Activated CD4-positive, alpha-beta T cell treated with anti-CD3 and anti-CD28 coated beads, Interleukin-2, amount 10 ng/mL, durations not matched to agents 24 days and 14 days (primary cell): ENCODE measurements at regions not wholly inside any gene's neighbourhood (a gene's known extent, or its start where the extent isn't known, plus 50 kb on each side); places are given as distances from the start of the nearest gene placed in this dataset.

Source experiments
- DNase-seq: peaks from one replicate; pipeline ENCODE4 v3.0.0; 2022
- H3K27ac Mint-ChIP-seq: one replicate; pipeline ENCODE4 v1.8.0; 2022; ENCODE audit warnings: mild to moderate bottlenecking, mixed read lengths
- H3K27me3 Mint-ChIP-seq: one replicate; pipeline ENCODE4 v1.8.0; 2022; ENCODE audit warnings: mixed read lengths
- H3K36me3 Mint-ChIP-seq: one replicate; pipeline ENCODE4 v1.8.0; 2022; ENCODE audit warnings: low read depth, mild to moderate bottlenecking, mixed read lengths
- H3K4me1 Mint-ChIP-seq: one replicate; pipeline ENCODE4 v1.8.0; 2021; ENCODE audit warnings: mixed read lengths
- H3K4me3 Mint-ChIP-seq: one replicate; pipeline ENCODE4 v1.8.0; 2022; ENCODE audit warnings: mild to moderate bottlenecking, moderate library complexity, mixed read lengths
- H3K9me3 Mint-ChIP-seq: one replicate; pipeline ENCODE4 v1.8.0; 2021; ENCODE audit warnings: mixed read lengths
- intact Hi-C: fragments of 100-400 bp; cut with micrococcal nuclease; formaldehyde crosslinking; loops from one replicate; pipeline ENCODE4 v1.15.1; 2023

- Mint-ChIP-seq H3K27me3 (no peaks in the 10 kb centered on the region), H3K9me3 (no peaks in the 10 kb centered on the region), H3K27ac (no peak overlapping the region), H3K4me3 (no peak overlapping the region), H3K36me3 (no peaks in the 10 kb centered on the region), H3K4me1 (no peaks in the 10 kb centered on the region)
- intact Hi-C loops = no loop called here
- no peak for DNase-seq
These were observed 209.3 kb upstream of the CTBP2 start for GRCh38 chr10:125369382-125370326.

- no peaks in the 10 kb centered on the region for H3K27me3 Mint-ChIP-seq
- no peak overlapping the region for H3K4me3 Mint-ChIP-seq
- intact Hi-C loops = no loop called here
- no peaks in the 10 kb centered on the region for H3K9me3 Mint-ChIP-seq
- H3K27ac Mint-ChIP-seq = no peak overlapping the region
- no peak for DNase-seq
- H3K4me1 Mint-ChIP-seq = no peaks in the 10 kb centered on the region
- H3K36me3 Mint-ChIP-seq = no peaks in the 10 kb centered on the region
These were observed 207.8 kb upstream of the CTBP2 start for GRCh38 chr10:125368146-125368545.

- H3K27me3 Mint-ChIP-seq = no peaks in the 10 kb centered on the region
These were observed 203.4 kb upstream of the CTBP2 start for GRCh38 chr10:125363791-125364190.

DNA sequence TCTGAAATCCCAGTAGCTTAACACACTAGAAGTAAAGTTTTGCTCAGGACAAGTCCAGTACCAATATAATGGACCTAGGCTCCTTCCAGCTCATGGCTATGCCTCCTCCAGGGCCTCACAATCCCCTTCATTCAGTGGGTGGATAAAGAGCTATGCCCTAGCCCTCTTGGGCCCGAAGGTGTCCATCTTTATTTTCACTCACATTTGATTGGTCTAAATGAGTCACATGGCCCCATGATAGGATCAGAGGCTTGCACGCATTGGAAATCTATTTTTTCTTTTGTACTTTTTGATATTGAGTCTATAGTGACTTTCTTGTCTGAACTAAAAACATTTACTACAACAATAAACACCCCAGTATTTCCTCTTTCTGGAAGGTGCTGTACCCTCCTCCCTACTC is 202.6 kb upstream of the CTBP2 start:
- Mint-ChIP-seq H3K4me3 (no peak overlapping the region), H3K27ac (no peak overlapping the region), H3K4me1 (no peaks in the 10 kb centered on the region), H3K9me3 (no peaks in the 10 kb centered on the region), H3K27me3 (no peaks in the 10 kb centered on the region), H3K36me3 (no peaks in the 10 kb centered on the region)
- DNase-seq = no peak
- intact Hi-C loops = no loop called here

More at GRCh38 chr10:125363791-125364190, 203.4 kb upstream of the CTBP2 start:
- Mint-ChIP-seq H3K27ac (no peak overlapping the region), H3K4me3 (no peak overlapping the region), H3K9me3 (no peaks in the 10 kb centered on the region), H3K4me1 (no peaks in the 10 kb centered on the region), H3K36me3 (no peaks in the 10 kb centered on the region)
- DNase-seq = no peak
- intact Hi-C loops = no loop called here

- Mint-ChIP-seq H3K27ac (no peak overlapping the region), H3K9me3 (no peaks in the 10 kb centered on the region), H3K27me3 (no peaks in the 10 kb centered on the region), H3K4me3 (no peak overlapping the region), H3K4me1 (no peaks in the 10 kb centered on the region), H3K36me3 (no peaks in the 10 kb centered on the region)
- intact Hi-C loops = no loop called here
- DNase-seq = no peak
These were observed 199.0 kb upstream of the CTBP2 start for GRCh38 chr10:125359401-125359800.

- intact Hi-C loops = no loop called here
- H3K27me3 Mint-ChIP-seq = no peaks in the 10 kb centered on the region
- no peak overlapping the region for H3K27ac Mint-ChIP-seq
- H3K4me3 Mint-ChIP-seq = no peak overlapping the region
- no peaks in the 10 kb centered on the region for H3K9me3 Mint-ChIP-seq
- H3K36me3 Mint-ChIP-seq = no peaks in the 10 kb centered on the region
- H3K4me1 Mint-ChIP-seq = no peaks in the 10 kb centered on the region
- DNase-seq = no peak
These were observed 195.3 kb upstream of the CTBP2 start for GRCh38 chr10:125355657-125356056.

GRCh38 chr10:125350519-125350918 is 190.2 kb upstream of the CTBP2 start:
- intact Hi-C loops = no loop called here
- Mint-ChIP-seq H3K4me1 (no peaks in the 10 kb centered on the region), H3K4me3 (no peak overlapping the region), H3K36me3 (no peaks in the 10 kb centered on the region), H3K9me3 (no peaks in the 10 kb centered on the region), H3K27ac (no peak overlapping the region), H3K27me3 (no peaks in the 10 kb centered on the region)
- no peak for DNase-seq

GRCh38 chr10:125348536-125348935 is 188.2 kb upstream of the CTBP2 start:
- Mint-ChIP-seq H3K4me1 (no peaks in the 10 kb centered on the region), H3K27ac (no peak overlapping the region), H3K4me3 (no peak overlapping the region), H3K36me3 (no peaks in the 10 kb centered on the region), H3K27me3 (no peaks in the 10 kb centered on the region), H3K9me3 (no peaks in the 10 kb centered on the region)
- DNase-seq = no peak
- intact Hi-C loops = no loop called here

- H3K4me1 Mint-ChIP-seq = no peaks in the 10 kb centered on the region
- H3K36me3 Mint-ChIP-seq = no peaks in the 10 kb centered on the region
- DNase-seq = no peak
- H3K4me3 Mint-ChIP-seq = no peak overlapping the region
- no peak overlapping the region for H3K27ac Mint-ChIP-seq
- H3K27me3 Mint-ChIP-seq = no peaks in the 10 kb centered on the region
- H3K9me3 Mint-ChIP-seq = no peaks in the 10 kb centered on the region
- intact Hi-C loops = no loop called here
These were observed 184.3 kb upstream of the CTBP2 start for GRCh38 chr10:125344573-125345171.

DNA sequence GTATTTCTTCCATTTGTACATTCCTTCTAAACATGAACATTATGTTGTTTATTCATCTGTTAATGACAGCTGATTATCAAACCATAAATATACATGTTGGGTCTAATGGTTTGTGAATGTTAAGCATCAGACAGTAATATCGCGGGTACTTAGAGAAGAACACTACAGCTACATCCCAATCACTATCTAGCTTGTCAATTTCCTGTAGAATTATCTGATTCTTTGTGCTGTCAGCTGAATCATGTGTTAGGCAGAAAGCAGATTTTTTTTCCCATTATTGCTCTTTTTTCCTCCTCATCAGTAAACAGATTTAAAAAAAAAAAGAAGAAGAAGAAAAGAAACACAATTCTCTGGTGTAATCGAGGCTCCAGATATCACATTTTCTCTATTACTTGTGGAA is 183.6 kb upstream of the CTBP2 start:
- H3K9me3 Mint-ChIP-seq = no peaks in the 10 kb centered on the region
- no peaks in the 10 kb centered on the region for H3K4me1 Mint-ChIP-seq
- DNase-seq = no peak
- H3K36me3 Mint-ChIP-seq = no peaks in the 10 kb centered on the region
- intact Hi-C loops = no loop called here
- no peaks in the 10 kb centered on the region for H3K27me3 Mint-ChIP-seq
- no peak overlapping the region for H3K4me3 Mint-ChIP-seq
- no peak overlapping the region for H3K27ac Mint-ChIP-seq

DNA sequence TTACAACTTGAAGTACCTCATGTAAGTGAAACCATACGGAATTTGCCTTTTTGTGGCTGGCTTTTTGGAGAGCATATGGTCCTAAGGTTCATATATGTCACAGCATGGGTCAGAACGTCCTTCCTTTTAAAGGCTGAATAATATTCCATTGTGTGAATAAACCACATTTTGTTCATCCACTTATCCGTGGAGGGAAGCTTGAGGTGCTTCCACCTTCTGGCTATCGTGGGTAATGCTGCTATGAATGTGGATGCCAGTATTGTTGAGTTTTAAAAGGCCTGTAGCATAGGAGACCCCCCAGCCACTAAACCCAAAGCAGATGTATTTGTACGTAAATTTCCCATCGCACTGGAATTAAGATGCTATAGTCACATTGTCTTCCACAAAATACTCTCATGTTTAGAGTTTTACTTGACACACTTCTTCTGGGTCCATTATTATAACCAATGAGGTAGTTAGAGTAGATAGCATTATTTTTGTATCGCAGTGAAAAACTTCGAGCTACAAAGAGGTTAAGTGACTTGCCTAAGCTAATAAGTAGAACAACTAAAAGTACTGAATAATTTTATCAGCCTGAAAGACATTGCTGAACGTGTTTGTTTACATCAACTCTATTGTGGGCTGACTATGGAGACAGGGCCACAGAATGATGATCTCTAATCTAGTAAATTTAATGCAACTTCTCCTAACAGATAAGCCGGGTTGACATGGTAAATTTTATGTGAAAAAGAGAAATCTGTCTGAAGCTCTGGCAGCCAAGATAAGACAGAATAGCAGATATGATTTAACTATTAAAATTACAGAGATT is 183.0 kb upstream of the CTBP2 start:
- no peaks in the 10 kb centered on the region for H3K4me1 Mint-ChIP-seq
- intact Hi-C loops = no loop called here
- no peak for DNase-seq
- H3K27ac Mint-ChIP-seq = no peak overlapping the region
- no peak overlapping the region for H3K4me3 Mint-ChIP-seq
- no peaks in the 10 kb centered on the region for H3K27me3 Mint-ChIP-seq
- H3K9me3 Mint-ChIP-seq = no peaks in the 10 kb centered on the region
- H3K36me3 Mint-ChIP-seq = no peaks in the 10 kb centered on the region

DNA sequence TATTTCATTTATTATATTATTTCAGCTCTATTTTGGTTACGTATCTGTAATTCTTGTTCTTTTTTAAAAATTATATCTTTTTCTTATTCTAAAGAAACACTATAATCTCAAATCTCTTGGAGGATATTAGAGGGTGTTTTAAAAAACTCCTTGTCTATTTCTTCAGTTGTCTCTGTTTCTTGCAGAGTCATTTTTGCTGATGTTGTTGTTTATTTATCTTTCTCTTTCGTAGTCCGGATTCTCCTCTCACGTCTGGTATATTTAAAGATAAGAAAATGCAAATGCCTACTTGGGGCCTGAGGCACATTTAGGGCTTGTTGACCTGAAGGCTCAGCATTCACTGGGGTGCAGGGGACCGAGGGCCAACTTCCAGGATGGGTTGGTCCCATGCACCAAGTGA is 181.2 kb upstream of the CTBP2 start:
- Mint-ChIP-seq H3K4me3 (no peak overlapping the region), H3K27ac (no peak overlapping the region), H3K4me1 (no peaks in the 10 kb centered on the region), H3K27me3 (no peaks in the 10 kb centered on the region), H3K36me3 (no peaks in the 10 kb centered on the region), H3K9me3 (no peaks in the 10 kb centered on the region)
- no peak for DNase-seq
- intact Hi-C loops = no loop called here

DNA sequence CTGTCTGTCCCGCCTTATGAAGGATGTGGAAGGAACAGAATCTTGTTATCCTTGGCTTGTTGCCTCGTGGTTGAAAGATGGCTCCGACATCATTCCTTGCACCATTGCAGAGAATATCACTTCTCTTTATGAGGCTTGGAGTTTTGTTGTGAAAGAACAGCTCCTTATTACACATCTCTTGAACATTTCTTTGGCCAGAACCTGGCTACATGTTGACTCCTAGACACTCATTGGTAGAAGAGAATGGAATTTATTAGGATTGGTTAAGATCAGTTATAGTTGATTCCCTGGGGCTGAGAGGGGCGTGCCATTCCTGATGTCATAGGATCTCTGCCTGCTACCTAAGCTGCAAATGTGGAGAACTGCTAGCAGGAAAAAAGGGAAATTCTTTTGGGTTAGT is 180.5 kb upstream of the CTBP2 start:
- DNase-seq = no peak
- intact Hi-C loops = no loop called here
- Mint-ChIP-seq H3K9me3 (no peaks in the 10 kb centered on the region), H3K27me3 (no peaks in the 10 kb centered on the region), H3K36me3 (no peaks in the 10 kb centered on the region), H3K4me1 (no peaks in the 10 kb centered on the region), H3K27ac (no peak overlapping the region), H3K4me3 (no peak overlapping the region)

DNA sequence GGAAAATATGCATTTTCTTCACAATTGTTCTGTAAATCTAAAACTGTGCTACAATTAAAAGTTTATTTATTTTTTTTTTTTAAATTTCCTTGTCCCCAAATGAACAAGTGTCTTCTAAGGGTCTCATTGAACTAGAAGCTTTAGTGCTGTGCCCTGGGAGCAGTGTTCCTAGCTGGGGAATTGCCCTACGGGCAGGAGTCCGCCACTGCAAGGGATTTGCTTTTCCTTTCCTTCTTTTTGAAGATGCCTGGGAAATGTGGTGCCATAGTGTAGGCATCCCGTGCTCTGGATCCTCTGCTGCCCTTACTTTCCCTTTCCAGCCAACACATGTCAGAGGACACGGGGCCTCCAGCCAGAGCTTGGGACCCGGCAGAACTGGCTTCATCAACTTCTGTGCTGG is 177.1 kb upstream of the CTBP2 start:
- no peak for DNase-seq
- Mint-ChIP-seq H3K4me1 (no peaks in the 10 kb centered on the region), H3K4me3 (no peak overlapping the region), H3K27me3 (no peaks in the 10 kb centered on the region), H3K9me3 (no peaks in the 10 kb centered on the region), H3K27ac (no peak overlapping the region), H3K36me3 (no peaks in the 10 kb centered on the region)
- intact Hi-C loops = no loop called here
